Amniotic epithelial cell (primary cell): ENCODE measurements at regions not wholly inside any gene's neighbourhood (a gene's known extent, or its start where the extent isn't known, plus 50 kb on each side); places are given as distances from the start of the nearest gene placed in this dataset.

Experiments used
- DNase-seq: peaks from one replicate; pipeline ENCODE4 v3.0.0-alpha.2; 2010; ENCODE audit warnings: low read depth

DNA sequence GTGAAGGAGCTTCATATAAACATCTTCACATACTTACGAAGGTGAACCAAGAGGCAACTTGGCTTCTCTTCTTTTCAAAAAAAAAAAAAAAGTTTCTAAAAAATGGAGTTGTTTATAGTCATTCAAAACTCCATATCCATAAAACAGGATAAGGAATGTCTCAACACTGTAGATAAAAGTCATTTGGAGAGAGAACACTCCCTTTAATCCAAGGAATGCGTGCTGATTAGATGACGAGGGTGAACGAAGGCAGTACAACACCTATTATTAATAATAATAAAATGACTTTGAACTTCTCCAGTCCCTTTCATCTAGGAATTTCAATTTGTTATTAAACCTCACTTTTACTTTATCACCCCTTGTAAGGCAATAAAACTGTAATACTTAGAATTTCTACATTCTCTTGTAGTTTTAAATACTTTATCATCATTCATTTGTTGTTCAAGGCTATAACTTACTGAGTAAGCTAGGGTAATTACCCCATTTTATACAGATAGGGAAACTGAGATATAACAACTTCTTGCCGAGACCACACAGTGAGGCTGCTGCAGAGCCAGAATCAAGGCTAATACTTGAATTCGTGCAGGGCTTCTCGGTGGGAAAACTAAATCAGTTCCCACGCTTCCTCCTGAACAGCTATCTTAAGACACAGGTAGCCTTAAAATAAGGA is 377.1 kb downstream of the EFNA5 start:
- peak; percentile 95 for DNase-seq

DNA sequence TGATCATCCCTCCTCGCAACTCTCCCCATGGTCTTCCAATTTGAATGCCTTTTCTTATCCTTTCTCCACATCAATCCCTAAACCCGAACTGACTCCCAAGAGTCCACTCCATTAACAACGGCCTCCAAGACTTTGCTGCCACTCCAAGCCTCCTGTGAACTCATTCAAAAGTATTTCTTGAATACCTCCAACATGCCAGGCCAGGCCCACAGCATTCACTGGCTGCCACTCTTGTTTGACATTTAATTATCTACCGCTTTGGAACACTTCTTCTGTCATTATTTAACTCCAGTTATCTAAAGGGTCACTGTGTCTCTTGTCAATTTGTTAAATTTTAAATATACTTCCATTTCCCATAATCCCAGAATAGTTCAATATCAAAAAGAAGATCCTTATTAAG is 378.9 kb downstream of the EFNA5 start:
- no peak for DNase-seq

DNA sequence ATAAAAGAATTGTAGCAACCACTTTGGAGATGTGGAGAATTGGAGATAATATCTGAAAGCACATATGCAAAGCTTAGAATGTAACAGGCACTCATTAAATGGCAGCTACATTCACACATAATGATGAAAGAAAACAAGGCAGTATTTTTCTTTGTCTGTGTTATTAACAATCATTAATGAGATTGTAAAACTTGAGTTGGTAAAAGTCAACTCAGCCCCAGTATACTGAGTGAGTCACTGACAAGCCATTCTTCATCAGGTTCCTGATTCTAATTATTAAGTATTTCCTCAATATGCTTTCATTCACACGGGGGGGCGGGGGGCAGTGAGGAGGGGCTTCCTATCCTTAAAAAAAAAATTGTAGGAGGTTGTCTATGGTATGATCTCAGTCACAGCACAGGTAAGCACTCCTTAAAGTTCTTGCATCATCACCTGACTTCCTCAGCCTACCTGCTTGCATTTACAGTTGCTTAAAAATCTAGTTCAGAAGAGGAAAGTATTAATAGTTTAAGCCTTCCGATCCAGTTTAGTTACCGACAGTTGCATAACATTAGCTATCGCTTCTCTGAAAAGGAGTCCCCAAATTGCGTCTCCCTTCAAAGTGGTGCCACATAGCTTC is 379.8 kb downstream of the EFNA5 start:
- DNase-seq = no peak

DNA sequence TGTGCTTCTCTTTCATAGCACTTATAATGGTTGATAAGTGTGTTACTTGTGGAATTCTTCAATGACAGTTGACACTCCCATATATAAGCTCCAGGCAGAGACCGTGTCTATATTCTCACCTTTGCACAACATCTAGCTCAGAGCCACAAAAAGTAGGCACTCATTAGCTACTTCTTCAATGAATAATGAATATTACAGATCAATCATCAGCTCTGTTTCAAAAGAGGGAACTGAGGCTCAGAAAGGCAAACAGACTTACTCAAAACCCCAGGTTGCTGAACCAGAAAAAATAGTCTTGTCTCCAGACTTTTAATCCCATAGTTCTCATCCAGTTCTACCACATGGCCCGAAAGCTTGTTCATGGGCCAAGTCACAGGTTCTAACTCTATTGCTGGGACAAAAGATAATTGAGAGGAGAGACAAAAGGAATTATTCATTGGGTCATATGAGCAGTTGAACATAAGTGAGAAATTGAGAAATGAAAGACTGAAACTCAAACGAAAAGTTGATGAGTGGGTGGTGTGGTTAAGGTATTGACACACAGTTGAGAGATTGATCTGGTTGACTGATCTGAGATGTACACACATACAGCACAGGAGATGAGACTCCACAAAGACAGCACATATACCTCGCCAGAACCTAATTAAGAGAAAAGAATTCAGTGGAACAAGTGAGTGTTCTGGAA is 381.6 kb downstream of the EFNA5 start:
- DNase-seq = no peak

DNA sequence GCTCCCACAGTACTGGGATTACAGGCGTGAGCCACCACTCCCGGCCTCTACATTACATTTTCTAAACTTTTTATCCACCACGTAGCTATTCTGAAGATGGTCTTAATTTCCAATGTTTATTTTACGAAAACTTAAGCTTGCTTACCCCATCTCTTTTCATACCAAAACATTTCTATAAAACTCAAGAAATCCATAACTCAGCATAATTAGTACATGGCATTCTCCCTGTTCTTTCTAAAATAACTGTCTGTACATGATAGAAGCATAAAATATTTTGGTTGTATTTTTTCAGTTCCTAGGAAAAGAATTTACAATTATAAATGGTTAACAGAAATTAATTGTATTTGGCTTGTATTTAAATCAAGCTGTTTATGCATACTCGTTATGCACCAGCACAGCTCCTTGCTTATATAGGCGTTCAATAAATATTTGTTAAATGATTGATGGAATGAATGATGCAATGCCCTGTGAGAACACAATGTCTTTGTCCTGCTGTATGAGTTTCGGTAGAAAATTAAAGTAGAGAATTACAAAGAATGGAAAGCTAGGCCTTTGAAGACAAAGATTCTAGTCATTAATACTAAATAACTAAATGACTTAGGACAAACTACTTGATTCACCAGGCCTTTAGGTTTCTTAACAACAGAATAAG is 384.2 kb downstream of the EFNA5 start:
- DNase-seq = no peak

- no peak for DNase-seq
Measured at GRCh38 chr5:107285772-107286171, 385.0 kb downstream of the EFNA5 start.

- peak; percentile 85 for DNase-seq
Measured at GRCh38 chr5:107284822-107285525, 385.8 kb downstream of the EFNA5 start.

DNA sequence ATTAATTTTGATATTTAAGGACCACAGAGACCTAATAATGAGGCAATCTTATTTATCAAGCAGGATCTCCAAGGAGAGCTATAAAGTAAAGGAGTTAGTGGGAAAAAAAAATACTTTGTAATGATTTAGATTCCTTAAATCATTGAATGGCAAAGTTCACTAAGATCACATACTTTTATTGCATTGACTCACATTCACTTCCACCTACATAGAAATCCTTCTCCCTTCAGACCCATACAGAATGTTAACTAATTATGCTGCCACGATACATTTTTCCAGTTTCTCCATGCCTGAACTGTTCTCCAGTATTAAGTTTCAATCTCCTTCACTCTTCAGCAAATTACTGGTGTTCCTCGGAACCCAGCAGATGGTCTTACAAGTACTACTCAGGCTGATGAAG is 388.7 kb downstream of the EFNA5 start:
- DNase-seq = peak; percentile 61

- DNase-seq = no peak
Measured at GRCh38 chr5:107278774-107279173, 392.0 kb downstream of the EFNA5 start.

DNA sequence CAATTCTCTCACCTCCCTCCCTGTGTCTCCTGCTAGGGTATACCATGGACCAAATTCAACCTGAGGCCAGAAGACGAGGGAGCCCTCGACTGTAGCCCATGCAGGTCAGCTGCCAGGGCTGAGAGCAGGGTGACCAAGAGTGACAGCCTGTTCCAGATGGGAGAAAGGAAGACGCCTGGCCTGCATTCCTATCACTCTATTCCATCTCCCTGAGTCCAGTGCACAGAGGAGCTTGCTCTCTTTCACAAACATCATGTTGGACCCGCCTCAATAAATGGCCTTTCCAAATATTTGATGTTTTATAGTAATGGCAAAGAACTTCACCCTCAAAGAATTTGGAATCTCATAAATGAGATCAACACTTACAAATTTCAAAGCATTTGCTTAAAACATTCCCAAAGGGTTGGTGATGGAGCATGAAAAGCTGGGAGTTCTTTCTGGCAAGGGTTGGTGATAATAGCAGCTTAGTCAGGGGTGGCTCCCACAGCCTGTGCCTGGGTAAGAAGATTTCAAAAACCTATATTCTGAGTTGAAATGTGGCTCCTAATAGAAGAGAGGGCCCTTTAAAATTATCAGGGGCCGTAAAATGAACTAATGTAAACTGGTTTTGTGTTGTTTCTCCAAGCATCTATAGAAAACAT is 393.1 kb downstream of the EFNA5 start:
- DNase-seq = no peak

DNA sequence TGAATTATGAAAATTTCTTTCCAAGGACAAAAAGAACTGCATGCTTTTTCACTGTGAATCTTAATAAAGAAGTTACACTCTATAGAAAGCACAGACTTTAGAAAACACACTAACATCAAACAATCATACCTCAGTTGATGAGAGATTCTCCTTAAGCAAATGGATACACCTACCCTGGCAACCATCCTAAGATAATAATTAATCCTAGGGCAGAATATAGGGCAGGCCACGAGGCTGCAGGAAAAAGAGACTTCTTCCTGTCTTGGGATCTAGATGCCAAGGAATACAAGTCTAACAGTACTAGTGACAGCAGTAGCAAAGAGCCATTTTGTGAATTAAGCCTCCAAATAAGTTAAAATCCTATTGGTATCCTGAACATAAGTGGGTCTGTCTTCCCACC is 395.4 kb downstream of the EFNA5 start:
- DNase-seq = no peak

GRCh38 chr5:107274571-107274970 is 396.2 kb downstream of the EFNA5 start:
- no peak for DNase-seq

DNA sequence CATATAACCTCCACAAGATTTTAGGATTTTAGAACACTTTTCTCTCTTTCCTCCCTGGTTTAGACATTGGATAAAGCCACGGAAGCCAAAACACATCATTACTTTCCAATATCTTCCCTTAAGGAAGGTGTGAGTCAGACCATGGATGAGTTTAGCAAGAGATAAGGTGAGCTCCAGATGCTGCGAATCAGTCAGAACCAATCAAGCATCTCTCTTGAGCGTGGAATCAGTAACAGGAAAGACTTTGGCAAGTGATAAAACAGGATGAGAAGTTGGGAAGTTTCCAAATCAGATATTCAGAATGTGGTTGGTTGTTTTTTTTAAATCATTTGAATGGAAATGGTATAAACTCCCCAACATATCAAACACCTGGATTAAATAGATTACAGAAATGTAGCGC is 397.8 kb downstream of the EFNA5 start:
- DNase-seq = peak; percentile 70

GRCh38 chr5:107272509-107272908 is 398.2 kb downstream of the EFNA5 start:
- no peak for DNase-seq

DNA sequence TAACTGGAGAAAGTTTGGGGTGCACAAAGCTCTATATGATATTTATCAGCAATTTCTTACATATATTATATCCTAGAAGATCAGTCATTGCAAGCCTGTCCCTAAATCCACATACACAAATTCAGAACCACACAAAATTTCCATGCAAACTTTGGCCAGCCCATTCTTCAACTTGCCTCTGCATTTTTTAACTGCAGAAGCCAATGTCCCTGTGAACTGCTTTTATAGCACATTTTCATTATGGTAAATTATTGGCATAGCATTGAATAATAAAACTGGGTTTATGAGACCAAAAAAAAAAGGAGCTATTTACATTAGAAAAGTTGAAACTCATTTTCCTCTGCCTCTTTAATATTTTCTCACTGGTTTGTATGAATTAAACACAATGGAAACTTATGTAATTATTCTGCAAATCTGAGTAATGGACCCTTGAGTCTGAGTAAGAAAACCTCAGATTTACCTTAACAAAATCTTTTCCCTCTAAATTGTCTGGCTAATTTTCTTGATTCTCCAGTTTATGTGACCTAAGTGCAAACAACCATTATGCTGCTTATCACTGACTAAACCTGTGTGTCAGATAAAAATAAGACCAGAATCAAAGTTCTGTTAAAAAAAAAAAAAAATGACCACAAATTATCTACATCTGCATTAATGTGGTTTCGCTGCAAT is 398.9 kb downstream of the EFNA5 start:
- DNase-seq = no peak

DNA sequence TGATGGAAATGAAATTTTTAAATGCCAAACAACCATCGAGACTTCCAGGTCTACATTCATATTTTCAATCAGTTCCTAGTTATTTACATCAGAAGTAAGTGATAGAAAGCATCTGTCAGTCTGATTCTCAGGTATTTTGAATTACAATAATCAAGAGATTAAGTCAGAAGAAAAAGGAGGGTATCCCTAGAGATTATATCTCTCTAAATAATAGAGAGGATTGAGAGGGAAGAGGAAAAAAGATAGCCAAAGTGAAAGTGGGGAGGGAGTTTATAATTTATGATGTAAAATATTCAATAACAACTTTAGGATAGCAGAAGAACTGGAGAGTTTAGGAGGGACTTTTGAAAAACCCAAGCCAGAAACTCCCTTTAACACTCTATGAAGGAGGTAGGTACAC is 400.2 kb downstream of the EFNA5 start:
- no peak for DNase-seq

- DNase-seq = no peak
Measured at GRCh38 chr5:107269678-107270077, 401.1 kb downstream of the EFNA5 start.

GRCh38 chr5:107269256-107269655 is 401.5 kb downstream of the EFNA5 start:
- DNase-seq = no peak

DNA sequence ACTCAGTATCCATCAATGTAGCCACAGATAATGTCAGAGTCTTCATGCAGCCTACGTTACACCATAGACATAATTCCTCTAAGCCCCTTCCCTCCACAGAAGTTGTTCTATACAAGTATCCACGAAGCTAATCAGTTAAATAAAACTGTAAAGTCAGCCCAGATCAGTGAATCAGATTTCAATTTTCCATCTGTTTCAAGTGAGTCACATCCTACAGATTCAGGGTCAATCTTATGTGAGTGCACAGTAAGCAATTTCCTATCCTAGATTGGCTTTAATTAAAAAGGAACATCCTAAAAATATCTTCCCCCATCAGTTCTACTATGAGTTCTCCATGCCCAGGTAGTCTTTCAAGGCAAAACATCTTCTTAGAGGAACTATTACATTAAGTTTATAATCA is 402.5 kb downstream of the EFNA5 start:
- DNase-seq = no peak

- no peak for DNase-seq
Measured at GRCh38 chr5:107266100-107266499, 404.6 kb downstream of the EFNA5 start.

- DNase-seq = no peak
Measured at GRCh38 chr5:107265193-107265592, 405.5 kb downstream of the EFNA5 start.
